OCI-LY7 (cell line): ENCODE measurements at regions not wholly inside any gene's neighbourhood (a gene's known extent, or its start where the extent isn't known, plus 50 kb on each side); places are given as distances from the start of the nearest gene placed in this dataset.

Experiments
- BruUV-seq: library from RNA; stranded (reverse); fragments of 400-500 nt; replicated peaks from 2 replicates; lab custom pipeline; 2021; lab: Mats Ljungman, UMichigan
- CTCF ChIA-PET: fragments of 300-600 bp; sonication (Branson Sonifier 250); formaldehyde crosslinking; loops from one replicate; lab custom pipeline; 2022; ENCODE audit warnings: antibody characterized with exemption; ENCODE audit not compliant: unreplicated experiment; lab: Charles Lee
- POLR2A ChIA-PET: fragments of 300-600 bp; sonication (Branson Sonifier 250); formaldehyde crosslinking; loops from one replicate; lab custom pipeline; 2022; ENCODE audit warnings: antibody characterized with exemption; lab: Charles Lee
- DNase-seq: peaks from one replicate; pipeline ENCODE4 v3.0.0-alpha.2; 2015; ENCODE audit warnings: low spot score
- H2AFZ ChIP-seq: fragments of 200-600 bp; sonication (generic), shearing (Covaris generic); 2 replicates; pipeline ENCODE4 v1.6.1; 2014; ENCODE audit warnings: mild to moderate bottlenecking, antibody characterized with exemption, low read length, moderate library complexity
- H3K27ac ChIP-seq: fragments of 200-600 bp; sonication (generic); 2 replicates; pipeline ENCODE4 v1.5.1; 2014; ENCODE audit warnings: mixed run types, low read depth, mild to moderate bottlenecking, moderate library complexity, low read length, inconsistent platforms; ENCODE audit not compliant: poor library complexity, severe bottlenecking
- H3K36me3 ChIP-seq: fragments of 200-600 bp; sonication (generic); 2 replicates; pipeline ENCODE4 v1.6.1; 2014; ENCODE audit warnings: mild to moderate bottlenecking, antibody characterized with exemption, low read length, moderate library complexity, mixed read lengths; ENCODE audit not compliant: insufficient read depth
- H3K4me1 ChIP-seq: fragments of 200-600 bp; sonication (generic); 2 replicates; pipeline ENCODE4 v1.5.1; 2014; ENCODE audit warnings: mild to moderate bottlenecking, low read length; ENCODE audit not compliant: insufficient read depth, poor library complexity, severe bottlenecking
- H3K4me2 ChIP-seq: fragments of 200-600 bp; sonication (generic); 2 replicates; pipeline ENCODE4 v1.6.1; 2014; ENCODE audit warnings: mild to moderate bottlenecking, low read length
- H3K4me3 ChIP-seq: fragments of 200-600 bp; sonication (generic); 2 replicates; pipeline ENCODE4 v1.5.1; 2014; ENCODE audit warnings: mild to moderate bottlenecking, low read depth, low read length; ENCODE audit not compliant: poor library complexity, severe bottlenecking
- H3K79me2 ChIP-seq: fragments of 200-600 bp; sonication (generic); 2 replicates; pipeline ENCODE4 v1.6.1; 2016; ENCODE audit warnings: low read depth, mild to moderate bottlenecking, low read length, moderate library complexity, mixed read lengths; ENCODE audit not compliant: insufficient read depth
- H3K9me2 ChIP-seq: fragments of 200-600 bp; sonication (generic); 2 replicates; pipeline ENCODE4 v1.6.1; 2016; ENCODE audit warnings: mild to moderate bottlenecking, low read length, mixed read lengths; ENCODE audit not compliant: insufficient read depth
- H3K9me3 ChIP-seq: fragments of 200-600 bp; sonication (generic); 2 replicates; pipeline ENCODE4 v1.6.1; 2014; ENCODE audit warnings: mild to moderate bottlenecking, mixed run types, low read length, mixed read lengths
- H4K20me1 ChIP-seq: fragments of 200-600 bp; sonication (generic); 2 replicates; pipeline ENCODE4 v1.6.1; 2014; ENCODE audit warnings: mild to moderate bottlenecking, antibody characterized with exemption, low read length, moderate library complexity, mixed read lengths; ENCODE audit not compliant: insufficient read depth
- CTCF ChIP-seq: fragments of 200-600 bp; sonication (generic); conservative IDR thresholded peaks from 2 replicates; pipeline ENCODE4 v1.5.1; 2014; ENCODE audit warnings: mild to moderate bottlenecking, antibody characterized with exemption, low read length, moderate library complexity, mixed read lengths
- EZH2phosphoT487 ChIP-seq: fragments of 200-600 bp; sonication (generic); IDR thresholded peaks from 2 replicates; pipeline ENCODE4 v1.6.1; 2018; ENCODE audit warnings: low read depth, borderline replicate concordance, mild to moderate bottlenecking, mixed run types, antibody characterized with exemption, low read length, moderate library complexity, mixed read lengths
- intact Hi-C: fragments of 100-400 bp; cut with micrococcal nuclease; formaldehyde crosslinking; loops from one replicate; pipeline ENCODE4 v1.10.0; 2022; ENCODE audit not compliant: unreplicated experiment

DNA sequence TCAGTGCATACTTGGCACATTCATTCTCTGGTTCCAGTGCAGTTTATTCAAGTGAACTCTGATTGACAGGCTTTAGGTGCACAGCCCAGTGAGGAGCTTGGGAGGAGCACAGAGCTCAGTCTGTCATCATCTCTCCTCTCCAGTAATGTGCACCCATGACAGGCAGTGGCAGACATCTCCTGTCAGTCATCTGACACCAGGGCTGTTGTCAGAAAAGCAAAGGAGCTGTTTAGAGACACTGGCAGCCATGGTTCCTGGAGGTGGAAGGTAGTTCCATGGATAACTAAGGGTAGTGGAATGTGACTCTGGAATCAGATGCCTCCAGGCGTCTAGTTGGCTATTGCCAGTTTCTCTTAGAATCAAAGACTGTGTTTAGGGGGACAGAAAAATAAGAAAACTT is 308.8 kb downstream of the DCDC2C start:
- ChIA-PET POLR2A (no interaction called here), CTCF (no interaction called here)
- Histone ChIP-seq H3K4me3 (no peak overlapping the region), H3K79me2 (no peaks in the 10 kb centered on the region), H3K9me2 (no peaks in the 10 kb centered on the region), H3K4me1 (no peaks in the 10 kb centered on the region), H4K20me1 (no peaks in the 10 kb centered on the region), H2AFZ (no peak overlapping the region), H3K27ac (no peak overlapping the region), H3K36me3 (no peaks in the 10 kb centered on the region), H3K4me2 (no peak overlapping the region), H3K9me3 (no peaks in the 10 kb centered on the region)
- no peak for TF ChIP-seq EZH2phosphoT487
- no peak for TF ChIP-seq CTCF
- BruUV-seq, result no TSS peak
- no peak for DNase-seq
- intact Hi-C loops, result no loop called here

DNA sequence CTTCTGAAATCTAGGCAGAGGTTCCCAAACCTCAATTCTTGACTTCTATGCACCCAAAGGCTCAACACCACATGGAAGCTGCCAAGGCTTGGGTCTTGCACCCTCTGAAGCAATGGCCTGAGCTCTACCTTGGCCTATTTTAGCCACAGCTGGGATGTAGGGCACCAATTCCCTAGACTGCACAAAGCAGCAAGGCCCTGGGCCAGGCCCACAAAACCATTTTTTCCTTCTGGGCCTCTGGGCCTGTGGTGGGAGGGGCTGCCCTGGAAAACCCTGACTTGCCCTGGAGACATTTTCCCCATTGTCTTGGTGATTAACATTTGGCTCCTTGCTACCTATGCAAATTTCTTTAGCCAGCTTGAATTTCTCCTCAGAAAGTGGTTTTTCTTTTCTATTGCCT is 315.2 kb downstream of the DCDC2C start:
- Histone ChIP-seq H3K36me3 (no peaks in the 10 kb centered on the region), H4K20me1 (no peaks in the 10 kb centered on the region), H3K4me1 (no peaks in the 10 kb centered on the region), H3K27ac (no peak overlapping the region), H2AFZ (no peak overlapping the region), H3K79me2 (no peaks in the 10 kb centered on the region), H3K4me2 (no peak overlapping the region), H3K4me3 (no peak overlapping the region), H3K9me2 (no peaks in the 10 kb centered on the region), H3K9me3 (no peaks in the 10 kb centered on the region)
- intact Hi-C loops, result no loop called here
- TF ChIP-seq EZH2phosphoT487 (no peak), CTCF (no peak)
- POLR2A ChIA-PET, result no interaction called here
- CTCF ChIA-PET, result no interaction called here
- DNase-seq, result no peak
- no TSS peak for BruUV-seq

DNA sequence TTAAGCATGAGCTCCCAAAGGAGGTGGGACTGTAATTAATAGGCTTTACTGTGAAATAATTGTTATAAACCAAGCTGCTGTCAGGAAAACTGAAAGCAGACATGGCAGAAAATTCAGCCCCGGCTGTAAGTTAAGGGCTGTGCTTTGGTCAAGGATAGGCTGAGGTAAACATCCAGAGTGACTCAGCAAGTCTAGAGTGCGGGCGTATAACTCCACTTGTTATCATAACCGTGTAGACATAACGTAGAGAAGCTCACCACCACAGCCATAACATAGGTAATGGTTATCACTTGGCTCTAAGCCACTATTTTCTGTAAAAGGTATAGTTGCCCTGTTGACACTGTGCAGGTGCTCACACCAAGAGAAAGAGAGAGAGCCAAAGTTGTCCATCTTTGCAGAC is 316.8 kb downstream of the DCDC2C start:
- H2AFZ ChIP-seq, result no peak overlapping the region
- no TSS peak for BruUV-seq
- no peaks in the 10 kb centered on the region for H3K9me3 ChIP-seq
- intact Hi-C loops, result no loop called here
- H3K36me3 ChIP-seq, result no peaks in the 10 kb centered on the region
- H3K9me2 ChIP-seq, result no peaks in the 10 kb centered on the region
- POLR2A ChIA-PET, result interaction anchor here (0.5 kb wide), 1 partner anchor 955 kb away, joined by 7 read pairs; no protein-coding TSS in a partner anchor
- no peaks in the 10 kb centered on the region for H3K79me2 ChIP-seq
- no peaks in the 10 kb centered on the region for H3K4me1 ChIP-seq
- no peak for DNase-seq
- no peak for TF ChIP-seq EZH2phosphoT487
- TF ChIP-seq CTCF, result no peak
- H4K20me1 ChIP-seq, result no peaks in the 10 kb centered on the region
- CTCF ChIA-PET, result no interaction called here
- no peak overlapping the region for H3K4me2 ChIP-seq
- no peak overlapping the region for H3K4me3 ChIP-seq
- H3K27ac ChIP-seq, result no peak overlapping the region
